Adrenal gland (tissue), 9 donors: ENCODE measurements at regions not wholly inside any gene's neighbourhood (a gene's known extent, or its start where the extent isn't known, plus 50 kb on each side); places are given as distances from the start of the nearest gene placed in this dataset.

Source experiments
- DNase-seq, 7 donors: peaks; one replicate each; pipeline ENCODE4 v3.0.0-alpha.2; 2019 to 2020
- H3K27ac ChIP-seq, 5 donors: fragments of 200-600 bp; sonication (generic) in 4 of 5; 1 replicate in 3 of 5; 2 replicates in 2 of 5; pipeline versions ENCODE4 v1.5.1 to v1.8.0; 2016 to 2020; ENCODE audit warnings: mild to moderate bottlenecking in 1 of 5
- H3K27me3 ChIP-seq: fragments of 200-600 bp; 2 replicates; pipeline ENCODE4 v1.8.0; 2021
- H3K36me3 ChIP-seq, 2 donors: fragments of 200-600 bp; replicated peaks in 1 of 2; 1 replicate in 1 of 2; 2 replicates in 1 of 2; pipeline versions ENCODE4 v1.5.1 to v1.8.0; 2018 to 2022
- H3K4me1 ChIP-seq, 2 donors: fragments of 200-600 bp; replicated peaks in 1 of 2; 1 replicate in 1 of 2; 2 replicates in 1 of 2; pipeline versions ENCODE4 v1.5.1 to v1.8.0; 2018 to 2021
- H3K4me3 ChIP-seq, 4 donors: fragments of 200-600 bp; sonication (generic) in 3 of 4; one replicate each; pipeline ENCODE4 v1.5.1; 2016 to 2018
- H3K9me3 ChIP-seq, 3 donors: fragments of 200-600 bp; sonication (generic) in 1 of 3; replicated peaks in 1 of 3; 1 replicate in 2 of 3; 2 replicates in 1 of 3; pipeline versions ENCODE4 v1.5.1 to v1.8.0; 2016 to 2021
- POLR2A ChIP-seq, 2 donors: fragments of 450-650 bp; IDR thresholded peaks; one replicate each; pipeline ENCODE4 v1.6.1; 2017; ENCODE audit warnings: antibody characterized with exemption in 2 of 2, mild to moderate bottlenecking in 2 of 2, moderate library complexity in 1 of 2
- WGBS, 4 donors: extraction: QIAGEN DNeasy Blood & Tissue Kit in 2 of 4; methylation state at CpG; one replicate each; pipeline versions ENCODE4 v1.1.5 to v1.1.7; 2013 to 2017; 5-methylcytosine and 5-hydroxymethylcytosine counted together
- intact Hi-C, 2 donors: fragments of 100-400 bp; cut with DNase I; formaldehyde crosslinking; loops; one replicate each; pipeline versions ENCODE4 v1.14.1 to v1.15.0; 2022 to 2023
- TF ChIP-seq, protein P1 (sequence below), 6 experiments: fragments of 450-650 bp in 4 of 6; fragments of 200-600 bp in 2 of 6; sonication (generic) in 1 of 6; IDR thresholded peaks; 1 replicate in 5 of 6; 2 replicates in 1 of 6; pipeline versions ENCODE4 v1.5.1 to v1.8.0; 2016 to 2021; ENCODE audit warnings: antibody characterized with exemption in 6 of 6, mild to moderate bottlenecking in 2 of 6, moderate library complexity in 1 of 6
- donor health status: healthy with polysubstance abuse.
- donor health status: Bipolar disorder and iron deficiency.
- donor health status: DM: yes; HTN: yes; CAD: no.
- donor health status: DM: no; HTN: no; CAD: no.
- donor health status: DM: no; HTN: no; CAD: no.

DNA sequence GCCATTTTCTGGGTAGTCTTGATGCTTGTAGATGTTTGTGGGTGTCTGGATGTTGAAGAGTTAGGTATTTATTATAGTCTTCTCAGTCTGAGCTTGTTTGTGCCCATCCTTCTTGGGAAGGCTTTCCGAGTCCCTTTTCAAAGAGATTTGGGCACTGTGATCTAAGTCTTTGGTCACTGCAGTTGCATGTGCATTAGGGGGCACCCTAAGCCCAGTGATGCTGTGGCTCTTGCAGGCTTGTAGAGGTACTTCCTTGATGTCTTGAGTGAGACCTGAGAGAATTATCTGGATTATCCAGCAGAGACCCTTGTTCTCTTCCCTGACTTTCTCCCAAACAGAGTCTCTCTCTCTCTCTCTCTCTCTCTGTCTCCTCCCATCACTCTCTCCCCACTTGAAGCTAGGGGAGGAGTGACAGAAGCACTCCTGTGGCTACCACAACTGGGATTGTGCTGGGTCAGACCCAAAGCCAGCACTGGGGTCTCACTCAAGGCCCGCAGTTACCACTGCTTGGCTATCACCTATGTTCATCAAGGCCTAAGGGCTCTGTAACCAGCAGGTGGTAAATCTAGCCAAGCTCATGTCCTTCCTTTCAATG, 68.5 kb downstream of the TMCO5A start:
- 87 to 100% (median 90%) methylated on average over 2 of the region's 2 CpGs for WGBS, 4 donors
- peaks cover 4 to 10% of the 10 kb centered on the region in 2 donors for H3K4me1 ChIP-seq
- intact Hi-C loops = loop anchor here (5.0 to 10.0 kb wide), 2 partner anchors 349 to 382 kb away; no protein-coding TSS in a partner anchor
- no peaks in the 10 kb centered on the region for H3K9me3 ChIP-seq
- no peak overlapping the region for H3K27ac ChIP-seq
- H3K27me3 ChIP-seq = no peaks in the 10 kb centered on the region
- no peak overlapping the region for H3K4me3 ChIP-seq
- no peaks in the 10 kb centered on the region for H3K36me3 ChIP-seq
- no peak for TF ChIP-seq POLR2A (IDR thresholded peaks at IDR 0.05)
- TF ChIP-seq, protein P1, sequence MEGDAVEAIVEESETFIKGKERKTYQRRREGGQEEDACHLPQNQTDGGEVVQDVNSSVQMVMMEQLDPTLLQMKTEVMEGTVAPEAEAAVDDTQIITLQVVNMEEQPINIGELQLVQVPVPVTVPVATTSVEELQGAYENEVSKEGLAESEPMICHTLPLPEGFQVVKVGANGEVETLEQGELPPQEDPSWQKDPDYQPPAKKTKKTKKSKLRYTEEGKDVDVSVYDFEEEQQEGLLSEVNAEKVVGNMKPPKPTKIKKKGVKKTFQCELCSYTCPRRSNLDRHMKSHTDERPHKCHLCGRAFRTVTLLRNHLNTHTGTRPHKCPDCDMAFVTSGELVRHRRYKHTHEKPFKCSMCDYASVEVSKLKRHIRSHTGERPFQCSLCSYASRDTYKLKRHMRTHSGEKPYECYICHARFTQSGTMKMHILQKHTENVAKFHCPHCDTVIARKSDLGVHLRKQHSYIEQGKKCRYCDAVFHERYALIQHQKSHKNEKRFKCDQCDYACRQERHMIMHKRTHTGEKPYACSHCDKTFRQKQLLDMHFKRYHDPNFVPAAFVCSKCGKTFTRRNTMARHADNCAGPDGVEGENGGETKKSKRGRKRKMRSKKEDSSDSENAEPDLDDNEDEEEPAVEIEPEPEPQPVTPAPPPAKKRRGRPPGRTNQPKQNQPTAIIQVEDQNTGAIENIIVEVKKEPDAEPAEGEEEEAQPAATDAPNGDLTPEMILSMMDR (IDR thresholded peaks at IDR 0.05) = peak; percentile 22 to 74 (median 64)
- peak; percentile 47 to 77 (median 67) for DNase-seq

DNA sequence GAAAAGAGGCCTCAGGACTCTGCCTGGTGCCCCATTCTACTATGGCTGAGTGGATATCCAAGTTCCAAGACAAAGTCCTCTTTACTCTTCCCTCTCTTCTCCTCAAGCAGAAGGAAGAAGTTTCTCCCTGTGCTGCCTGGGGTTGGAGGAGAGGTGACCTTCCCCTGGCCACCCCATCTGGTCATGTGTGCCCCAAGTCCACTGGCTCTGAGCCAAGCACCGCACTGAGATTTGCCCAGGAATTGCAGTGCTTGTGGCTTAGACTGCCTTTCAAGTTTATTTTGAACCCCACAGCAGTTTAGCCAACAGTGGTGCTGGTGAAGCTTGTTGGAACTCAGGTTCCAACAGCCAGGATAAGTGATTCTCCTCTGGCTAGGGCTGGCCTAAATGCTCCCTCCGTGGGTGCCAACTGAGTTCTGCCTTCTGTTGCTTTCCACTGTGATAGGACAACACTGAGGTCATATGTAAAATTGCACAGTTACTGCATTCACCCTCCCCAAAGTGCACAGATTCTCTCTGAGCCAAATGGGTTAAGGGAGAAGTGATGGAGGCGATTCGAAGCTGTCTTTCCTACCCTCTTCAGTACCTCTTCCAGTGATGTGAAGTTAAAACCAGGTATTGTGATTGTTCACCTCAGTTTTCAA, 69.9 kb downstream of the TMCO5A start:
- peak in 1 of 7 donors; percentile 8 for DNase-seq
- Histone ChIP-seq H3K27ac (peak overlapping the region in 1 of 5 donors; percentile 12), H3K36me3 (no peaks in the 10 kb centered on the region), H3K9me3 (no peaks in the 10 kb centered on the region), H3K4me1 (peaks cover 4 to 10% of the 10 kb centered on the region in 2 donors), H3K4me3 (no peak overlapping the region), H3K27me3 (no peaks in the 10 kb centered on the region)
- 73 to 85% (median 76%) methylated on average over 4 of the region's 4 CpGs for WGBS, 4 donors
- intact Hi-C loops = loop anchor here (5.0 to 10.0 kb wide), 2 partner anchors 348 to 380 kb away; no protein-coding TSS in a partner anchor
- no peak for TF ChIP-seq POLR2A (IDR thresholded peaks at IDR 0.05)
- TF ChIP-seq, protein P1 (IDR thresholded peaks at IDR 0.05) = no peak

DNA sequence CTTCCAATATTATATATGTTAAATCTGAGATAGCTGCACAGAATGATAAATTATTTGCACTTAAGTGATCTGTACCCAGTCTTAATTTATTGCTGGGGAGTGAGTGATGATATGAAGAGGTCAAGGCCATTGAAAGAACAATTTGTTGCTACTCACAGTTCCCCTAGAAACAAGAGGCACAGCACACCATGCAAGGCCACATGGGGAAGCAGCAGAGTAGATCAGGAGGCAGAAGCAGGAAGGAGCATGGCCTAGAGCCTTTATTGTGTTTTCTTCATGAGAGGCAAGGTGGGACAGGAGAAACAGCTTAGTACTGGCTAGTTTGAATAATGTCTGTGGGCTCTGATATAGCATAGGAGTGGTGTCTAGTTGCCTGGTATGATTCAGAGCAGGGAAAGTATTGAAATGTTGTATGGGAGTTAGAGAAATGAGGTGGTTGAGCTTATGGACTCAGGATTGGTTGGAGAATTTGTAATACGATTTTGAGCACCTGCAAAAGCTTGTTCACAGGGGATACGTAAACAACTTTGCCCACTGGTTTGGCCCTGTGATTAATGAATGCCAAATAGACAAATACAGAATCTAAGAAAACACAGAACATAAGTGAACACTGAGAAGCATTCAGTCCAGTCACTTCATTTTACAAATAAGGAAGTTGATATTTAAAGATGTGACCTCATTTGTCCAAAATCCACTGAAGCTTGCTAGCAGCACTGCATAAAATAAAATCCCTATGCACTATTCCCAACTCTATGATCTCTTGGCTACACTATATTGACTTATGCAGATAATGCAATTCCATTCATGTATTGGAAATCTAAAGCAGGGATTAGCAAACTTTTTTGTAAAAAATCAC, 71.7 kb downstream of the TMCO5A start:
- 73 to 75% (median 74%) methylated on average over 2 of the region's 2 CpGs for WGBS, 4 donors
- peaks cover 4 to 10% of the 10 kb centered on the region in 2 donors for H3K4me1 ChIP-seq
- no peak for TF ChIP-seq POLR2A (IDR thresholded peaks at IDR 0.05)
- TF ChIP-seq, protein P1 (IDR thresholded peaks at IDR 0.05) = no peak
- H3K27me3 ChIP-seq = no peaks in the 10 kb centered on the region
- DNase-seq = peak in 4 of 7 donors; percentile 19 to 43 (median 26)
- H3K4me3 ChIP-seq = no peak overlapping the region
- no peaks in the 10 kb centered on the region for H3K36me3 ChIP-seq
- intact Hi-C loops = loop anchor here in 1 of 2 donors (10.0 kb wide), 1 partner anchor 379 kb away; no protein-coding TSS in a partner anchor
- no peaks in the 10 kb centered on the region for H3K9me3 ChIP-seq
- peak overlapping the region in 1 of 5 donors; percentile 73 for H3K27ac ChIP-seq

DNA sequence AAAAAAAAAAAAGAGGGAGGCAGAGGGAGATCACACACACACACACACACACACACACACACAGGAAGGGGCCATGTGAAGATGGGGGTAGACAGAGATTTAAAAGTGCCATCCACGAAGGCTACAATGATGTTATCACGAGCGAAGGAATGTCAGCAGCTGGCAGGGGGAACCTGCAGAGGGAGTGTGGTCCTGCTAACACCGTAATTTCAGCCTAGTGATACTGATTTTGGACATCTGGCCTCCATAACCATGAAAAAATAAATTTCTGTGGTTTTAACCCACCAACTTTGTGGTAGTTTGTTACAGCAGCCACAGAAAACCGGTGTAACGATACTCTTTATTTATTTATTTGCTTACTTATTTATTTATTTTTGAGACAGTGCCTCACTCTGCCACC, 76.0 kb downstream of the TMCO5A start:
- peaks cover 4 to 9% of the 10 kb centered on the region in 2 donors for H3K4me1 ChIP-seq
- H3K27me3 ChIP-seq = no peaks in the 10 kb centered on the region
- no peak for TF ChIP-seq POLR2A (IDR thresholded peaks at IDR 0.05)
- TF ChIP-seq, protein P1 (IDR thresholded peaks at IDR 0.05) = no peak
- DNase-seq = no peak
- H3K27ac ChIP-seq = no peak overlapping the region
- no peaks in the 10 kb centered on the region for H3K9me3 ChIP-seq
- WGBS, 4 donors = 85 to 93% (median 92%) methylated on average over 6 of the region's 6 CpGs
- H3K36me3 ChIP-seq = no peaks in the 10 kb centered on the region
- intact Hi-C loops = no loop called here
- no peak overlapping the region for H3K4me3 ChIP-seq
